HG02798 (cell line): ENCODE measurements at regions not wholly inside any gene's neighbourhood (a gene's known extent, or its start where the extent isn't known, plus 50 kb on each side); places are given as distances from the start of the nearest gene placed in this dataset.
"Not testable (repeated sequence)": the region's sequence is repeated elsewhere in the genome, so short reads cannot be mapped to it uniquely, and the experiment has no call there.

Experiments used
- ATAC-seq: cut with Tn5 transposase; IDR thresholded peaks from one replicate; pipeline ENCODE4 v1.9.1; 2021; ENCODE audit warnings: mild to moderate bottlenecking; ENCODE audit not compliant: unreplicated experiment, poor library complexity

- not testable (repeated sequence) for ATAC-seq
Measured at GRCh38 chr21:27909487-27909886, 942.6 kb upstream of the ADAMTS5 start.

DNA sequence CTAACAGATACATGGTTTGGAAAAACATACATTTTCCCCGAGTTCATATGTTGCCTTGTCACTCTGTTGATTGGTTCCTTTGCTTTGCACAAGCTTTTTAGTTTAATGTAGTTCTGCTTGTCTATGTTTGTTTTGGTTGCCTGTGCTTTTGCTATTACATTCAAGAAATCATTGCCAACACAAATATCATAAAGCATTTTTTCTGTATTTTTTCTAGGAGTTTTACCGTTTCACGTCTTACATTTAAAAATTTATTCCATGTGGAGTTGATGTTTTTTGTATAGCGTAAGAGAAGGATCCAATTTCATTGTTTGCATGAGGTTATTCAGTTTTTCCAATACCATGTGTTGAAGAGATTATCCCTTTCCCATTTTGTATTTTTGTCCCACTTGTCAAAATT, 941.9 kb upstream of the ADAMTS5 start:
- ATAC-seq: not testable (repeated sequence)

- not testable (repeated sequence) for ATAC-seq
Measured at GRCh38 chr21:27902904-27903303, 936.0 kb upstream of the ADAMTS5 start.

GRCh38 chr21:27893619-27894018, 926.7 kb upstream of the ADAMTS5 start:
- not testable (repeated sequence) for ATAC-seq

- not testable (repeated sequence) for ATAC-seq
Measured at GRCh38 chr21:27891495-27891894, 924.6 kb upstream of the ADAMTS5 start.

- not testable (repeated sequence) for ATAC-seq
Measured at GRCh38 chr21:27887808-27888455, 921.0 kb upstream of the ADAMTS5 start.

GRCh38 chr21:27885296-27885711, 918.4 kb upstream of the ADAMTS5 start:
- ATAC-seq: no peak

DNA sequence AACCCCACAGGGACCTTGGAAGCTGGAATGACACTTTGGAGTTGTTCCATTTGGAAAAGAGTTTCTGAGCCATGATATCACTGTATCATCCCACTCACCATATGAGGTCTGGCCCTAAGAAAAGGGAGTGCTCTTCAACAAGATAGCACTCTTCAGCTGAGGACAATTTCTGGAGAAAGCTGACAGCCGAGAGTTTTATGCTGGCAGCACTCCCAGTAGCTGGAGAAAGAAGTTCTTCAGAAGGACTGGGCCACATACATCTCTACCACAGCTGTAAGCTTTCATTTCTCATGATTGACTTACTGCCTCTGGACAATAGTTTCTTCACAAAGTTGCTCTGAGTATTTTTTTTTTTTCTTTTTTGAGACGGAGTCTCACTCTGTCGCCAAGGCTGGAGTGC, 914.4 kb upstream of the ADAMTS5 start:
- not testable (repeated sequence) for ATAC-seq

GRCh38 chr21:27872411-27872810, 905.5 kb upstream of the ADAMTS5 start:
- ATAC-seq: not testable (repeated sequence)

GRCh38 chr21:27870755-27871154, 903.9 kb upstream of the ADAMTS5 start:
- not testable (repeated sequence) for ATAC-seq

DNA sequence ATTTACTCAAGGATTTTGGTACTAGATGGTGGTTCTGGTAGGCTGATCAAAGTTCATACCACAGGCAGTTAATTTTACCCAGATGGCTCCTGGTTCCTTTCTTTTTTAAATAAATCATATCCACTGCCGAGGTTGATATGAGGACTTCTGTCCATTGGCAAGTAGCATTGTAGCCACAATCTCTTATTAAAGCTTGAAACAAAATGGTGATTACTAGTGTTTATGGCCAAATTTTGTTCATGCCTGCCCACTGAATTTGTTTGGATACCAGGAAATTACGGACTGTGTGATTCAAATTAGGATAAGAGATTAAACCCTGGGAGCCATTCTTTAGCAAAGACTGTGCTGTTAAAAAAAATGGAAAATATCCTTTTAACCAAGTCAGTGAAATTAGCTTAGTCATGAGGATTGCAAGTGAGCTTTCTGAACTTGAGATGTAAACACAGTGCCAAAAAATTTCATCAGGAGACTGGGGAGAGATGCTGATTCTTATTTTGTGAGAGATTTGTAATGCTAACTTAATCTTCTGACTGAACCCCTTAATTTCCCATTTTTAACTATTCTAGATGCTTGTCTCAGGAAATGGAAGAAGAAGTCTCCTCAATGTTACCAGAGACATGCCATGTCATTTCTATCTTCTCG, 893.5 kb upstream of the ADAMTS5 start:
- ATAC-seq: not testable (repeated sequence)

DNA sequence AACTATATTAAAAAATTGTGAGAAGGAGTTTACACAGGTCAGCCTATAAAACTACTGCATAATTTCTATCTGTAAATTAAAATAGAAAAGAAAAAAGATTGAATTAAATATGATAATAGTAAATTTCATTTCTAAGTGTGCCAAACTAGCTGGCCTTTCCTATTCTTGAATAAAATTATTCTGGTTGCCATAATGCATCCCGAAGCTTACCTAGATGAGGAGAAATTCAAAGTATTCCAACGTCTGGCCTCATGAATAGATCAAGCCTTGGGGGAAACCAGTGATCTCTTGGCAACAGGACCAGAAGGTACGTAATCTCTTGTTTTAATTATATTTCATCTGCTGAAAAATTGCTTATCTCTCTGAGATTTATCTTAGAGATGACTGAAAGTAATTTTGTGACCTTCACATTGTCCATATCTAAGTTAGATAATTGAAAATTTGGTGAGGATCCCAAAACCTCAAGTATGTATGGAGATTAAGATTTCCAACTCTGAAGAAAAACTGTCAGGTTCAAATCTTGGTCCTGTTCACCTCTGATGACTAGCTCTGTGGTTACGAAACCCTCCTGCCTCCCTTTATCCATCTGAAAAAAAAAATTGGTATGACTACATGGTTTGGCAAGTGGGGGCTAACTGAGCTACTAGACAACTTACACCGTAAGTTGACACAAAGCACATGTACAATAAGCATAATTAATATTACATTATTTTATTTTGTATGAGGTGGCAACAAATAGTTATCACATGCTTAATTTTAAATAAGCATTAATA, 891.4 kb upstream of the ADAMTS5 start:
- ATAC-seq: not testable (repeated sequence)

DNA sequence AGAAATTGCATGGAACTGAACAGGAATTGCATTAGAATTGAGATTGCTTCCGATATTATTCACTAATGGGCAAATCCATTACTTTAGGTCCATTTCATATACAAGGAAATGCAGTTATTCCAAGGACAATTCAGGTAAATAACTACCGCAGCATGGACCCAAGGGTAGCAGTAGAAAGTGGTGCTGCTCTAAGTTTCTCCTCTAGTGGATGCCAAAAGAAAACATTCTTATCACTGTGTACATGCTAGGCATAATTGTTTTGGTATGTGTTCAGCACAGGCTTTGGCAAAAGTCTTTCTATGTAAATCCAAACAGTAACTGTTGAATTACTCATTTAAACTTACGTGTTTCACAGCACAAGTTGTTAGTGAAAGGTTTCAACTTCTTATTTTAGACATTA, 890.1 kb upstream of the ADAMTS5 start:
- ATAC-seq: not testable (repeated sequence)

DNA sequence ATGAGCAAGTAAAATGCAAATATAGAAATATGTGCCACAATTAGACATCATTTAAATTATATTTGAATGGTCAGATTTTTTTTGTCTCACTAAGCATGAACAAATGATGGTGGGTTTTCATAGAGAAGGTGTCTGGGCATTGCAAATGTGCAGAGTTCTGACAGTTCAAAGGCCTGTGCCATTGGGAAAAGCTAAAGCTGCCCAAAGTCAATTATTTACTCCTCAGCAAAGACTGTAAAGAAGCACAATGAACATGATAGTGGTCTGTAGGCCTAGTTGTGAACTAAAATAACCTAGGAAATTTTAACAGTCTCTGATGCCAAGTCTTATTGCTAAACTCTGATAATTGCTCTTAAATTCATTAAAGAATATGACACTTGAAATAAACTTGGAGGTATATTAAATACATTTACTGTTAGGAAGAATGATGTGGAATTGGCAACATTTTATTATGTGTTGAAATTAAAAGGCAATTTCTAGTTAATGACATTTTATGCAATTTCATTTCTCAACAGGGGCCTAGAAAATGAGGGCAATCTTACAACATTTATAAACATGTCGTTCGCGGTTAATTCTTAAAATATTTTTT, 874.3 kb upstream of the ADAMTS5 start:
- no peak for ATAC-seq

- ATAC-seq: no peak
Measured at GRCh38 chr21:27840262-27840661, 873.4 kb upstream of the ADAMTS5 start.

GRCh38 chr21:27839512-27840115, 872.7 kb upstream of the ADAMTS5 start:
- ATAC-seq: no peak

- no peak for ATAC-seq
Measured at GRCh38 chr21:27838573-27838972, 871.7 kb upstream of the ADAMTS5 start.

- ATAC-seq: no peak
Measured at GRCh38 chr21:27837936-27838335, 871.0 kb upstream of the ADAMTS5 start.

DNA sequence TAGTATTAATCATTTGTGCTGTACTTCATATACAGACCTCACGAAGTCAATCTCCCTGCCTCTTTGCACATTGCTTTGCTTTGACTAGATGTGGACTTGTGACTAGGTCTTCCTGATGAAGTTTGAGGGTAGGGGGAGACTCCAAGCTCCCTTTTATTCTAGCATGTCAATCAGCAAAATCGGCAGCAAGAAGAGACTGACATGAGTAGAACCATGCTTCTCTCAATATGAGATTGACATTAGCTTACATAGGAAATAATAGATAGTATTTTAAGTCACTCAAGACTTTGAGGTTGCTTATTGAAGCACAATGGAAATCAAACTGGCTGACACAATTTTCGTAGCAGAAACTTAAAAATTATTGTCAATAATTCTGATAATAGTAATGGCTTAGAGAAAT, 866.4 kb upstream of the ADAMTS5 start:
- no peak for ATAC-seq

DNA sequence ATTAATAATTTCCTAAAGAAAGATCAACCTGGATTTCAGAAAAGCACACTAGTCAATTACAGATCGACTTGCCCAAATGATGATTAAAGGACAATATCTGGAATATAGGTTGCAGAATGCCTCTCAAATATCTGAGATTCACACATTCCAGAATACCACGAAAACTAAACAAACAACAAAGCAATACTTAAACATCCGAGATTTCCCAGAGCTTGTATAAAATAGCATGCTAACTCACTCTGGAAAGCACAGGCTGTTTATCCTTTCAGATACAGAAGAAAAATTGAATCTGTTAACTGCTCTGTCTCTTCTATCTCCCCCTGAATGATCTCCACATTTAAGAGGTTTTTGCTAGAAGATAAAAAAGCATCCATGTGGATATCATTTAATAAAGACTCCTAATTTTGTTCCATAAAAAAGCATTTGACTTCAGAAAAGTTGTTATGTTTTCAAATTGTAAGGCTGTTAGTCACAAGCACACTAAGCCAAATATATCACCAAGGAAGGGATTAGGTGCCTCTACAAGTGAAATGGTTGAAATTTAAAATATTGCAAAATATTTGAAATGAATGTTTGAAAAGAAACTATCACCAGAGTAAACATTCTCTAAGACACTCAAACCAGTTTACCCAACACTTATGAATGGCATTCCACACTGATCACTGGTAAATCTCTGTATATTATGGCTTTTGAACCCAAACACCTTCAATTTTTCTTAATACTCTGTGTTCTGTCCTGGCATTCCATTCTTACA, 865.1 kb upstream of the ADAMTS5 start:
- no peak for ATAC-seq
